ENCODE measurements at regions not wholly inside any gene's neighbourhood (a gene's known extent, or its start where the extent isn't known, plus 50 kb on each side); places are given as distances from the start of the nearest gene placed in this dataset.

GRCh38 chr18:41899535-41899934 lies 55.5 kb upstream of the PIK3C3 start:
- no peak for DNase-seq
- TF ChIP-seq POLR2AphosphoS5 (IDR thresholded peaks at IDR 0.05): no peak
- no peak for TF ChIP-seq EP300 (IDR thresholded peaks at IDR 0.05)
- TF ChIP-seq POLR2A (IDR thresholded peaks at IDR 0.05): no peak
- TF ChIP-seq, protein P1, sequence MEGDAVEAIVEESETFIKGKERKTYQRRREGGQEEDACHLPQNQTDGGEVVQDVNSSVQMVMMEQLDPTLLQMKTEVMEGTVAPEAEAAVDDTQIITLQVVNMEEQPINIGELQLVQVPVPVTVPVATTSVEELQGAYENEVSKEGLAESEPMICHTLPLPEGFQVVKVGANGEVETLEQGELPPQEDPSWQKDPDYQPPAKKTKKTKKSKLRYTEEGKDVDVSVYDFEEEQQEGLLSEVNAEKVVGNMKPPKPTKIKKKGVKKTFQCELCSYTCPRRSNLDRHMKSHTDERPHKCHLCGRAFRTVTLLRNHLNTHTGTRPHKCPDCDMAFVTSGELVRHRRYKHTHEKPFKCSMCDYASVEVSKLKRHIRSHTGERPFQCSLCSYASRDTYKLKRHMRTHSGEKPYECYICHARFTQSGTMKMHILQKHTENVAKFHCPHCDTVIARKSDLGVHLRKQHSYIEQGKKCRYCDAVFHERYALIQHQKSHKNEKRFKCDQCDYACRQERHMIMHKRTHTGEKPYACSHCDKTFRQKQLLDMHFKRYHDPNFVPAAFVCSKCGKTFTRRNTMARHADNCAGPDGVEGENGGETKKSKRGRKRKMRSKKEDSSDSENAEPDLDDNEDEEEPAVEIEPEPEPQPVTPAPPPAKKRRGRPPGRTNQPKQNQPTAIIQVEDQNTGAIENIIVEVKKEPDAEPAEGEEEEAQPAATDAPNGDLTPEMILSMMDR (IDR thresholded peaks at IDR 0.05): no peak
- Histone ChIP-seq H3K4me3 (no peak overlapping the region), H3K27me3 (no peaks in the 10 kb centered on the region), H3K9me3 (peaks cover 0 to 5% (median 0%) of the 10 kb centered on the region in 4 donors), H3K36me3 (no peaks in the 10 kb centered on the region), H3K27ac (no peak overlapping the region), H3K4me1 (no peaks in the 10 kb centered on the region)
- ATAC-seq (ENCODE audit: low FRiP score in 2 of 2): no peak
- WGBS, 2 donors: 91 to 93% methylated on average over 2 of the region's 2 CpGs

GRCh38 chr18:41893432-41893831 lies 61.6 kb upstream of the PIK3C3 start:
- Histone ChIP-seq H3K27ac (no peak overlapping the region), H3K9me3 (peaks cover 0 to 5% (median 0%) of the 10 kb centered on the region in 4 donors), H3K4me1 (no peaks in the 10 kb centered on the region), H3K4me3 (no peak overlapping the region), H3K27me3 (no peaks in the 10 kb centered on the region), H3K36me3 (no peaks in the 10 kb centered on the region)
- ATAC-seq (ENCODE audit: low FRiP score in 2 of 2): no peak
- TF ChIP-seq, protein P1 (IDR thresholded peaks at IDR 0.05): no peak
- TF ChIP-seq POLR2AphosphoS5 (IDR thresholded peaks at IDR 0.05) (no peak), EP300 (IDR thresholded peaks at IDR 0.05) (no peak), POLR2A (IDR thresholded peaks at IDR 0.05) (no peak)
- DNase-seq: no peak

DNA sequence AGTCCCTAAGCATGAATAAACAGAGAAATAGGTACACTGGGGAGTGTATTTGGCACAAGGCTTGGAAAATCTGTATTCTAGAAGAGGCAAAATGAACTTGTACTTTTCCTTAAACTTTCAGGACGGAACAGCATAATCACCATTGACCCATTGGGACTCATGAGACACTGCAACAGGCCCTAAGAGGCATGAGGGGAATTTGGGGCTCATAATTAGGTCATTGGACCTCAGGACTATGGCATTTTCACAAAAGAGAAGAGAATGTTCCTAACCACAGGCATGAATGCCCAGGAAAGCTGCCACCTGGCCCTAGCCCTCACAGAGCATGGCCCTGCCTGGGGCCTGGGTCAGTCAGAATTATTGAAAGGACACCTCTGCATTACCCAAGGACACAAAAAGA lies 67.9 kb upstream of the PIK3C3 start:
- Histone ChIP-seq H3K27ac (no peak overlapping the region), H3K9me3 (no peaks in the 10 kb centered on the region), H3K36me3 (no peaks in the 10 kb centered on the region), H3K27me3 (no peaks in the 10 kb centered on the region), H3K4me1 (no peaks in the 10 kb centered on the region), H3K4me3 (no peak overlapping the region)
- ATAC-seq (ENCODE audit: low FRiP score in 2 of 2) (no peak), DNase-seq (no peak)
- no peak for TF ChIP-seq POLR2AphosphoS5 (IDR thresholded peaks at IDR 0.05)
- TF ChIP-seq POLR2A (IDR thresholded peaks at IDR 0.05): no peak
- no peak for TF ChIP-seq EP300 (IDR thresholded peaks at IDR 0.05)
- TF ChIP-seq, protein P1 (IDR thresholded peaks at IDR 0.05): no peak
- WGBS, 2 donors: 16 to 75% methylated on average over 1 of the region's 1 CpG

GRCh38 chr18:41886126-41886807 lies 68.8 kb upstream of the PIK3C3 start:
- DNase-seq: no peak
- Histone ChIP-seq H3K27ac (no peak overlapping the region), H3K4me1 (no peaks in the 10 kb centered on the region), H3K36me3 (no peaks in the 10 kb centered on the region), H3K27me3 (no peaks in the 10 kb centered on the region), H3K4me3 (no peak overlapping the region), H3K9me3 (no peaks in the 10 kb centered on the region)
- 67 to 77% methylated on average over 12 of the region's 12 CpGs for WGBS, 2 donors
- TF ChIP-seq EP300 (IDR thresholded peaks at IDR 0.05) (no peak), POLR2AphosphoS5 (IDR thresholded peaks at IDR 0.05) (no peak), POLR2A (IDR thresholded peaks at IDR 0.05) (no peak)
- TF ChIP-seq, protein P1 (IDR thresholded peaks at IDR 0.05): no peak
- ATAC-seq (ENCODE audit: low FRiP score in 2 of 2): no peak

DNA sequence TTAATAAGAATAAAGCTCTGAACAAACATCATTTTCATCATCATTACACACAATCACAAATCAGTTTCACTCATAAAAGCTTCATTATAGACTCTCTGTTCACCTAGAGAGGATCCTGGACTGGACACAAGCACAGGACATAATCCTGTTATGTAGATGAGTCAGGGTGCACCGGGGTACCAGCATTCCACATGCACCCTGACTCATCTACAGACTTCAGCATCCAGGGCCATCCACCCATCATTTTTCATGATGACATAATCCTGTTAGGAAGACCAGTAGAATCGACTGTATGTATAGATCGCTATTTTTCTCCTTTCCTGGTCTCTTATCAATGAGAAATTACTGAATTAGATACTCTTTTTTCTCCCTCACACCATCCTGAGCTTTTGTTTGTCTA lies 73.7 kb upstream of the PIK3C3 start:
- DNase-seq: no peak
- H3K36me3 ChIP-seq: no peaks in the 10 kb centered on the region
- TF ChIP-seq EP300 (IDR thresholded peaks at IDR 0.05): no peak
- ATAC-seq (ENCODE audit: low FRiP score in 2 of 2): no peak
- no peaks in the 10 kb centered on the region for H3K4me1 ChIP-seq
- no peak overlapping the region for H3K4me3 ChIP-seq
- no peaks in the 10 kb centered on the region for H3K27me3 ChIP-seq
- WGBS, 2 donors: 88 to 96% methylated on average over 3 of the region's 3 CpGs
- H3K27ac ChIP-seq: no peak overlapping the region
- H3K9me3 ChIP-seq: no peaks in the 10 kb centered on the region
